SK-N-SH (cell line): ENCODE measurements at regions not wholly inside any gene's neighbourhood (a gene's known extent, or its start where the extent isn't known, plus 50 kb on each side); places are given as distances from the start of the nearest gene placed in this dataset.

Experiments used
- CTCF ChIA-PET: fragments of 300-600, 350-600 bp; formaldehyde crosslinking; extraction: SDS; loops from one replicate; lab custom pipeline; 2021; lab: Yijun Ruan, JAX
- POLR2A ChIA-PET: fragments of 350-600 bp; sonication (Branson Sonifier 250); formaldehyde crosslinking; extraction: SDS; loops from one replicate; lab custom pipeline; 2020; ENCODE audit warnings: antibody characterized with exemption, inconsistent platforms; lab: Yijun Ruan, JAX
- DNase-seq: peaks from one replicate; pipeline ENCODE4 v3.0.0; 2012
- H2AFZ ChIP-seq: fragments of 200-600 bp; sonication (generic); 2 replicates; pipeline ENCODE4 v1.8.1; 2016; ENCODE audit warnings: antibody characterized with exemption, mild to moderate bottlenecking, low read depth
- H3F3A ChIP-seq: fragments of 200-600 bp; sonication (generic); replicated peaks from 2 replicates; pipeline ENCODE3; 2016; ENCODE audit warnings: antibody characterized with exemption, mild to moderate bottlenecking; ENCODE audit not compliant: insufficient read depth
- H3K27ac ChIP-seq, 2 experiments: fragments of 200-500 bp in 1 of 2; fragments of 200-600 bp in 1 of 2; sonication (Bioruptor generic) in 1 of 2; sonication (generic), shearing (Covaris generic) in 1 of 2; 2 replicates each; pipeline versions ENCODE4 v1.5.1 to v1.6.1; 2014 to 2016; ENCODE audit warnings: low read depth in 2 of 2, inconsistent platforms in 1 of 2, low read length in 1 of 2, mild to moderate bottlenecking in 1 of 2, mixed read lengths in 1 of 2
- H3K27me3 ChIP-seq: fragments of 200-600 bp; sonication (generic), shearing (Covaris generic); 2 replicates; pipeline ENCODE4 v1.6.1; 2016; ENCODE audit warnings: mixed run types; ENCODE audit not compliant: insufficient read depth
- H3K36me3 ChIP-seq, 2 experiments: fragments of 200-500 bp in 1 of 2; fragments of 200-600 bp in 1 of 2; sonication (Bioruptor generic) in 1 of 2; sonication (generic) in 1 of 2; replicated peaks in 1 of 2; 2 replicates each; pipeline versions ENCODE3 to v1.5.1; 2014 to 2016; ENCODE audit warnings: low read length in 1 of 2, mild to moderate bottlenecking in 1 of 2; ENCODE audit not compliant: insufficient read depth in 2 of 2, control insufficient read depth in 1 of 2
- H3K4me1 ChIP-seq, 2 experiments: fragments of 200-500 bp in 1 of 2; fragments of 200-600 bp in 1 of 2; sonication (Bioruptor generic) in 1 of 2; sonication (generic), shearing (Covaris generic) in 1 of 2; 2 replicates each; pipeline versions ENCODE4 v1.5.1 to v1.6.1; 2014 to 2016; ENCODE audit warnings: low read depth in 1 of 2, low read length in 1 of 2, mixed run types in 1 of 2; ENCODE audit not compliant: insufficient read depth in 2 of 2, control insufficient read depth in 1 of 2
- H3K4me2 ChIP-seq: fragments of 200-600 bp; sonication (generic), shearing (Covaris generic); 2 replicates; pipeline ENCODE4 v1.6.1; 2017; ENCODE audit warnings: mixed run types
- H3K4me3 ChIP-seq, 2 experiments: fragments of 200-500 bp in 1 of 2; fragments of 200-600 bp in 1 of 2; sonication (Bioruptor generic) in 1 of 2; sonication (generic), shearing (Covaris generic) in 1 of 2; 2 replicates each; pipeline versions ENCODE4 v1.5.1 to v1.8.1; 2014 to 2016; ENCODE audit warnings: low read depth in 2 of 2, inconsistent platforms in 1 of 2, low read length in 1 of 2, mild to moderate bottlenecking in 1 of 2, mixed read lengths in 1 of 2, moderate library complexity in 1 of 2
- H3K79me2 ChIP-seq: fragments of 200-600 bp; sonication (generic); 2 replicates; pipeline ENCODE4 v1.8.1; 2017; ENCODE audit warnings: mild to moderate bottlenecking; ENCODE audit not compliant: insufficient read depth
- H3K9ac ChIP-seq: fragments of 200-600 bp; sonication (generic); 2 replicates; pipeline ENCODE4 v1.6.1; 2017; ENCODE audit warnings: mixed run types
- H3K9me2 ChIP-seq: fragments of 200-600 bp; sonication (generic); 2 replicates; pipeline ENCODE4 v1.6.1; 2017; ENCODE audit warnings: mixed run types
- H3K9me3 ChIP-seq: fragments of 200-600 bp; sonication (generic); 2 replicates; pipeline ENCODE4 v1.6.1; 2017; ENCODE audit warnings: mixed run types, mild to moderate bottlenecking, moderate library complexity
- H4K20me1 ChIP-seq: fragments of 200-600 bp; sonication (generic); 2 replicates; pipeline ENCODE4 v1.6.1; 2017; ENCODE audit warnings: mild to moderate bottlenecking, mixed run types; ENCODE audit not compliant: insufficient read depth
- CHD2 ChIP-seq: fragments of 150-350 bp; IDR thresholded peaks from 2 replicates; pipeline ENCODE4 v1.6.1; 2018; ENCODE audit warnings: low read length; ENCODE audit not compliant: partially characterized antibody
- ELF1 ChIP-seq: IDR thresholded peaks from 2 replicates; pipeline ENCODE4 v1.4.0; 2012
- EZH2phosphoT487 ChIP-seq: fragments of 200-600 bp; sonication (generic); IDR thresholded peaks from 2 replicates; pipeline ENCODE4 v1.6.1; 2017; ENCODE audit warnings: low read depth, mixed run types, mild to moderate bottlenecking, antibody characterized with exemption, moderate library complexity, borderline replicate concordance
- GABPA ChIP-seq: IDR thresholded peaks from 2 replicates; pipeline ENCODE4 v1.4.0; 2012; ENCODE audit warnings: low read depth, mild to moderate bottlenecking
- MAX ChIP-seq: IDR thresholded peaks from 2 replicates; pipeline ENCODE4 v1.4.0; 2012; ENCODE audit warnings: low read depth
- MXI1 ChIP-seq: IDR thresholded peaks from 2 replicates; pipeline ENCODE4 v1.6.1; 2012; ENCODE audit warnings: mild to moderate bottlenecking, low read depth, low read length, improper control_type of control experiment
- PBX3 ChIP-seq: IDR thresholded peaks from 2 replicates; pipeline ENCODE4; 2012
- POLR2AphosphoS5 ChIP-seq: IDR thresholded peaks from 2 replicates; pipeline ENCODE4 v1.6.1; 2012; ENCODE audit warnings: low read depth, low read length
- RAD21 ChIP-seq: IDR thresholded peaks from 2 replicates; pipeline ENCODE4 v1.6.1; 2012; ENCODE audit warnings: mild to moderate bottlenecking, low read length
- RCOR1 ChIP-seq: fragments of 150-350 bp; IDR thresholded peaks from 2 replicates; pipeline ENCODE4 v1.6.1; 2017; ENCODE audit warnings: antibody characterized with exemption, low read length
- RXRA ChIP-seq: IDR thresholded peaks from 2 replicates; pipeline ENCODE4 v1.4.0; 2012; ENCODE audit warnings: low read depth, mild to moderate bottlenecking, borderline replicate concordance
- TAF1 ChIP-seq: IDR thresholded peaks from 2 replicates; pipeline ENCODE4 v1.6.1; 2012; ENCODE audit warnings: low read depth, mild to moderate bottlenecking, low read length, moderate library complexity, borderline replicate concordance
- TEAD4 ChIP-seq: IDR thresholded peaks from 2 replicates; pipeline ENCODE4 v1.4.0; 2012; ENCODE audit warnings: mild to moderate bottlenecking, borderline replicate concordance; ENCODE audit not compliant: insufficient read depth
- TF ChIP-seq, protein P1 (sequence below): IDR thresholded peaks from 2 replicates; pipeline ENCODE4 v1.4.0; 2012; ENCODE audit warnings: low read depth, borderline replicate concordance
- TF ChIP-seq, protein P2 (sequence below): IDR thresholded peaks from 2 replicates; pipeline ENCODE4 v1.4.0; 2012; ENCODE audit warnings: low read depth, borderline replicate concordance
- TF ChIP-seq, protein P3 (sequence below): fragments of 150-350 bp; IDR thresholded peaks from 2 replicates; pipeline ENCODE4 v1.6.1; 2016; ENCODE audit warnings: mild to moderate bottlenecking, low read depth, low read length

DNA sequence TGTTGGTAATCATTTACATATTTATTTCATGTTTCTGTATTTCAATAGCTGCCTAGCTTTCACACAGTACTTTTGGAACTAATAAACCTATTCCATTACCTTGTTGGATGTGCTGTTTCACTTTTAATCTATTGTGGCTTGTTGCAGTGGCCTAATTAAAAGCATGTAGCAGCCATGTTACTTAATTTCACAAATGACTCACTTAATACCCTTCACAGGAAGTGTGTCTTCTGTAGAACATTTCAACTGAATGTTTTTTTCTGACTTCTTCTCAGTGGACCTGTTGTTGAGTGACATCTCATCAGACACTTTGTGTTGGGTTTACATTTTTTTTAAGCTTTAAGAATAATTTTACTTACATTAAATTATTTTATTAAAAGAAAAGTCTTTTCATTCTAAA is 260.5 kb upstream of the THUMPD2 start:
- DNase-seq, result no peak
- POLR2A ChIA-PET, result no interaction called here
- peaks cover 2% of the 10 kb centered on the region for H3F3A ChIP-seq
- TF ChIP-seq, protein P1, sequence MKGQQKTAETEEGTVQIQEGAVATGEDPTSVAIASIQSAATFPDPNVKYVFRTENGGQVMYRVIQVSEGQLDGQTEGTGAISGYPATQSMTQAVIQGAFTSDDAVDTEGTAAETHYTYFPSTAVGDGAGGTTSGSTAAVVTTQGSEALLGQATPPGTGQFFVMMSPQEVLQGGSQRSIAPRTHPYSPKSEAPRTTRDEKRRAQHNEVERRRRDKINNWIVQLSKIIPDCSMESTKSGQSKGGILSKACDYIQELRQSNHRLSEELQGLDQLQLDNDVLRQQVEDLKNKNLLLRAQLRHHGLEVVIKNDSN, result no peak
- TF ChIP-seq, protein P2, sequence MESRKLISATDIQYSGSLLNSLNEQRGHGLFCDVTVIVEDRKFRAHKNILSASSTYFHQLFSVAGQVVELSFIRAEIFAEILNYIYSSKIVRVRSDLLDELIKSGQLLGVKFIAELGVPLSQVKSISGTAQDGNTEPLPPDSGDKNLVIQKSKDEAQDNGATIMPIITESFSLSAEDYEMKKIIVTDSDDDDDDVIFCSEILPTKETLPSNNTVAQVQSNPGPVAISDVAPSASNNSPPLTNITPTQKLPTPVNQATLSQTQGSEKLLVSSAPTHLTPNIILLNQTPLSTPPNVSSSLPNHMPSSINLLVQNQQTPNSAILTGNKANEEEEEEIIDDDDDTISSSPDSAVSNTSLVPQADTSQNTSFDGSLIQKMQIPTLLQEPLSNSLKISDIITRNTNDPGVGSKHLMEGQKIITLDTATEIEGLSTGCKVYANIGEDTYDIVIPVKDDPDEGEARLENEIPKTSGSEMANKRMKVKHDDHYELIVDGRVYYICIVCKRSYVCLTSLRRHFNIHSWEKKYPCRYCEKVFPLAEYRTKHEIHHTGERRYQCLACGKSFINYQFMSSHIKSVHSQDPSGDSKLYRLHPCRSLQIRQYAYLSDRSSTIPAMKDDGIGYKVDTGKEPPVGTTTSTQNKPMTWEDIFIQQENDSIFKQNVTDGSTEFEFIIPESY, result no peak
- TF ChIP-seq RAD21 (no peak), GABPA (no peak), POLR2AphosphoS5 (no peak), CHD2 (no peak), MAX (no peak), MXI1 (no peak), PBX3 (no peak), RCOR1 (no peak), EZH2phosphoT487 (no peak), TAF1 (no peak), RXRA (no peak), TEAD4 (no peak), ELF1 (no peak)
- TF ChIP-seq, protein P3, sequence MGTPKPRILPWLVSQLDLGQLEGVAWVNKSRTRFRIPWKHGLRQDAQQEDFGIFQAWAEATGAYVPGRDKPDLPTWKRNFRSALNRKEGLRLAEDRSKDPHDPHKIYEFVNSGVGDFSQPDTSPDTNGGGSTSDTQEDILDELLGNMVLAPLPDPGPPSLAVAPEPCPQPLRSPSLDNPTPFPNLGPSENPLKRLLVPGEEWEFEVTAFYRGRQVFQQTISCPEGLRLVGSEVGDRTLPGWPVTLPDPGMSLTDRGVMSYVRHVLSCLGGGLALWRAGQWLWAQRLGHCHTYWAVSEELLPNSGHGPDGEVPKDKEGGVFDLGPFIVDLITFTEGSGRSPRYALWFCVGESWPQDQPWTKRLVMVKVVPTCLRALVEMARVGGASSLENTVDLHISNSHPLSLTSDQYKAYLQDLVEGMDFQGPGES, result no peak
- H3K9me2 ChIP-seq, result no peaks in the 10 kb centered on the region
- CTCF ChIA-PET, result interaction anchor here (0.7 to 1.0 kb wide), 2 partner anchors 9 to 142 kb away, joined by 3 read pairs; no protein-coding TSS in a partner anchor
- no peaks in the 10 kb centered on the region; a peak in 1 of 4 replicates for H3K4me1 ChIP-seq
- H2AFZ ChIP-seq, result no peak overlapping the region
- no peak overlapping the region for H3K4me2 ChIP-seq
- H3K4me3 ChIP-seq, result no peak overlapping the region
- no peaks in the 10 kb centered on the region for H3K9me3 ChIP-seq
- no peak overlapping the region for H3K9ac ChIP-seq
- no peaks in the 10 kb centered on the region for H4K20me1 ChIP-seq
- H3K79me2 ChIP-seq, result no peaks in the 10 kb centered on the region
- H3K27me3 ChIP-seq, result no peaks in the 10 kb centered on the region
- H3K27ac ChIP-seq, result no peak overlapping the region
- no peaks in the 10 kb centered on the region for H3K36me3 ChIP-seq
